ENCODE measurements at regions not wholly inside any gene's neighbourhood (a gene's known extent, or its start where the extent isn't known, plus 50 kb on each side); places are given as distances from the start of the nearest gene placed in this dataset.
A peak's percentile ranks its signal among the peaks of the same experiment; 100 is the strongest.

- TF ChIP-seq ZNF394 (tag by site-specific recombination; IDR thresholded peaks at IDR 0.05; ENCODE audit: borderline replicate concordance) (peak; percentile 55; the same call in 1 of the 2 replicates), ZFHX2 (tag by site-specific recombination; conservative IDR thresholded peaks at IDR 0.05) (peak; percentile 86), SP2 (tag by site-specific recombination; IDR thresholded peaks at IDR 0.05) (peak; percentile 70), ZFP3 (tag by site-specific recombination; IDR thresholded peaks at IDR 0.05; ENCODE audit: low read depth) (no peak), OSR2 (tag by site-specific recombination; IDR thresholded peaks at IDR 0.05) (peak; percentile 43; the same call in 1 of the 2 replicates), ZNF521 (tag by site-specific recombination; IDR thresholded peaks at IDR 0.05) (no peak), ZNF266 (tag by site-specific recombination; IDR thresholded peaks at IDR 0.05; ENCODE audit: low read depth) (no peak), ZNF837 (tag by site-specific recombination; IDR thresholded peaks at IDR 0.05) (no peak), ZNF514 (tag by site-specific recombination; IDR thresholded peaks at IDR 0.05) (no peak), KLF7 (tag by site-specific recombination; IDR thresholded peaks at IDR 0.05; ENCODE audit: borderline replicate concordance) (peak; percentile 96), ZNF341 (tag by site-specific recombination; IDR thresholded peaks at IDR 0.05; ENCODE audit: low read depth) (peak; percentile 22; the same call in 1 of the 2 replicates), ZNF639 (tag by site-specific recombination; IDR thresholded peaks at IDR 0.05) (peak; percentile 81), ZFP37 (tag by site-specific recombination; IDR thresholded peaks at IDR 0.05) (no peak), GLIS1 (tag by site-specific recombination; IDR thresholded peaks at IDR 0.05) (peak; percentile 54), KLF1 (tag by site-specific recombination; IDR thresholded peaks at IDR 0.05) (peak; percentile 98), OVOL3 (tag by site-specific recombination; IDR thresholded peaks at IDR 0.05) (no peak), IKZF3 (tag by site-specific recombination; IDR thresholded peaks at IDR 0.05) (peak; percentile 48; the same call in 1 of the 2 replicates), EGR2 (tag by site-specific recombination; IDR thresholded peaks at IDR 0.05; ENCODE audit: low read depth) (peak; percentile 94), ZBTB44 (tag by site-specific recombination; IDR thresholded peaks at IDR 0.05) (no peak), ZNF391 (tag by site-specific recombination; IDR thresholded peaks at IDR 0.05; ENCODE audit: borderline replicate concordance, low read depth) (no peak; the same call in 1 of the 2 replicates), ZNF175 (tag by site-specific recombination; IDR thresholded peaks at IDR 0.05) (no peak), ZBTB11 (tag by site-specific recombination; conservative IDR thresholded peaks at IDR 0.05; ENCODE audit: low read depth) (no peak)
- TF ChIP-seq, protein P1, sequence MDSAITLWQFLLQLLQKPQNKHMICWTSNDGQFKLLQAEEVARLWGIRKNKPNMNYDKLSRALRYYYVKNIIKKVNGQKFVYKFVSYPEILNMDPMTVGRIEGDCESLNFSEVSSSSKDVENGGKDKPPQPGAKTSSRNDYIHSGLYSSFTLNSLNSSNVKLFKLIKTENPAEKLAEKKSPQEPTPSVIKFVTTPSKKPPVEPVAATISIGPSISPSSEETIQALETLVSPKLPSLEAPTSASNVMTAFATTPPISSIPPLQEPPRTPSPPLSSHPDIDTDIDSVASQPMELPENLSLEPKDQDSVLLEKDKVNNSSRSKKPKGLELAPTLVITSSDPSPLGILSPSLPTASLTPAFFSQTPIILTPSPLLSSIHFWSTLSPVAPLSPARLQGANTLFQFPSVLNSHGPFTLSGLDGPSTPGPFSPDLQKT (IDR thresholded peaks at IDR 0.05; ENCODE audit: borderline replicate concordance, low read depth, low read length): no peak
- TF ChIP-seq, protein P2, sequence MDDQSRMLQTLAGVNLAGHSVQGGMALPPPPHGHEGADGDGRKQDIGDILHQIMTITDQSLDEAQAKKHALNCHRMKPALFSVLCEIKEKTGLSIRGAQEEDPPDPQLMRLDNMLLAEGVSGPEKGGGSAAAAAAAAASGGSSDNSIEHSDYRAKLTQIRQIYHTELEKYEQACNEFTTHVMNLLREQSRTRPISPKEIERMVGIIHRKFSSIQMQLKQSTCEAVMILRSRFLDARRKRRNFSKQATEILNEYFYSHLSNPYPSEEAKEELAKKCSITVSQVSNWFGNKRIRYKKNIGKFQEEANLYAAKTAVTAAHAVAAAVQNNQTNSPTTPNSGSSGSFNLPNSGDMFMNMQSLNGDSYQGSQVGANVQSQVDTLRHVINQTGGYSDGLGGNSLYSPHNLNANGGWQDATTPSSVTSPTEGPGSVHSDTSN (CRISPR knock-in tag; IDR thresholded peaks at IDR 0.05): no peak
- TF ChIP-seq, protein P3, sequence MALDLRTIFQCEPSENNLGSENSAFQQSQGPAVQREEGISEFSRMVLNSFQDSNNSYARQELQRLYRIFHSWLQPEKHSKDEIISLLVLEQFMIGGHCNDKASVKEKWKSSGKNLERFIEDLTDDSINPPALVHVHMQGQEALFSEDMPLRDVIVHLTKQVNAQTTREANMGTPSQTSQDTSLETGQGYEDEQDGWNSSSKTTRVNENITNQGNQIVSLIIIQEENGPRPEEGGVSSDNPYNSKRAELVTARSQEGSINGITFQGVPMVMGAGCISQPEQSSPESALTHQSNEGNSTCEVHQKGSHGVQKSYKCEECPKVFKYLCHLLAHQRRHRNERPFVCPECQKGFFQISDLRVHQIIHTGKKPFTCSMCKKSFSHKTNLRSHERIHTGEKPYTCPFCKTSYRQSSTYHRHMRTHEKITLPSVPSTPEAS (tag by site-specific recombination; IDR thresholded peaks at IDR 0.05): no peak
- TF ChIP-seq, protein P4, sequence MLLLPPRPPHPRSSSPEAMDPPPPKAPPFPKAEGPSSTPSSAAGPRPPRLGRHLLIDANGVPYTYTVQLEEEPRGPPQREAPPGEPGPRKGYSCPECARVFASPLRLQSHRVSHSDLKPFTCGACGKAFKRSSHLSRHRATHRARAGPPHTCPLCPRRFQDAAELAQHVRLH (tag by site-specific recombination; IDR thresholded peaks at IDR 0.05): no peak
- TF ChIP-seq, protein P5, sequence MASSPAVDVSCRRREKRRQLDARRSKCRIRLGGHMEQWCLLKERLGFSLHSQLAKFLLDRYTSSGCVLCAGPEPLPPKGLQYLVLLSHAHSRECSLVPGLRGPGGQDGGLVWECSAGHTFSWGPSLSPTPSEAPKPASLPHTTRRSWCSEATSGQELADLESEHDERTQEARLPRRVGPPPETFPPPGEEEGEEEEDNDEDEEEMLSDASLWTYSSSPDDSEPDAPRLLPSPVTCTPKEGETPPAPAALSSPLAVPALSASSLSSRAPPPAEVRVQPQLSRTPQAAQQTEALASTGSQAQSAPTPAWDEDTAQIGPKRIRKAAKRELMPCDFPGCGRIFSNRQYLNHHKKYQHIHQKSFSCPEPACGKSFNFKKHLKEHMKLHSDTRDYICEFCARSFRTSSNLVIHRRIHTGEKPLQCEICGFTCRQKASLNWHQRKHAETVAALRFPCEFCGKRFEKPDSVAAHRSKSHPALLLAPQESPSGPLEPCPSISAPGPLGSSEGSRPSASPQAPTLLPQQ (tag by site-specific recombination; IDR thresholded peaks at IDR 0.05): no peak; the same call in 1 of the 2 replicates
Measured at GRCh38 chr16:29290631-29291247, 115.8 kb downstream of the NPIPB11 start (continued).
